ENCODE measurements at regions not wholly inside any gene's neighbourhood (a gene's known extent, or its start where the extent isn't known, plus 50 kb on each side); places are given as distances from the start of the nearest gene placed in this dataset.

GRCh38 chr5:7955476-7955875, 86.5 kb downstream of the MTRR start:
- no peaks in the 10 kb centered on the region for H3K4me1 ChIP-seq
- CTCF ChIA-PET, result no interaction called here
- no peak overlapping the region for H3K4me2 ChIP-seq
- DNase-seq (ENCODE audit: low read depth in 1 of 2, low spot score in 1 of 2) (no peak), FAIRE-seq (no peak), ATAC-seq (no peak)
- TF ChIP-seq, protein P1, sequence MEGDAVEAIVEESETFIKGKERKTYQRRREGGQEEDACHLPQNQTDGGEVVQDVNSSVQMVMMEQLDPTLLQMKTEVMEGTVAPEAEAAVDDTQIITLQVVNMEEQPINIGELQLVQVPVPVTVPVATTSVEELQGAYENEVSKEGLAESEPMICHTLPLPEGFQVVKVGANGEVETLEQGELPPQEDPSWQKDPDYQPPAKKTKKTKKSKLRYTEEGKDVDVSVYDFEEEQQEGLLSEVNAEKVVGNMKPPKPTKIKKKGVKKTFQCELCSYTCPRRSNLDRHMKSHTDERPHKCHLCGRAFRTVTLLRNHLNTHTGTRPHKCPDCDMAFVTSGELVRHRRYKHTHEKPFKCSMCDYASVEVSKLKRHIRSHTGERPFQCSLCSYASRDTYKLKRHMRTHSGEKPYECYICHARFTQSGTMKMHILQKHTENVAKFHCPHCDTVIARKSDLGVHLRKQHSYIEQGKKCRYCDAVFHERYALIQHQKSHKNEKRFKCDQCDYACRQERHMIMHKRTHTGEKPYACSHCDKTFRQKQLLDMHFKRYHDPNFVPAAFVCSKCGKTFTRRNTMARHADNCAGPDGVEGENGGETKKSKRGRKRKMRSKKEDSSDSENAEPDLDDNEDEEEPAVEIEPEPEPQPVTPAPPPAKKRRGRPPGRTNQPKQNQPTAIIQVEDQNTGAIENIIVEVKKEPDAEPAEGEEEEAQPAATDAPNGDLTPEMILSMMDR (IDR thresholded peaks at IDR 0.05), result no peak
- no peak for TF ChIP-seq KDM5A (IDR thresholded peaks at IDR 0.05)
- no peak for TF ChIP-seq HEYL (CRISPR knock-in tag; IDR thresholded peaks at IDR 0.05)
- no peak for TF ChIP-seq SMC3 (IDR thresholded peaks at IDR 0.05)
- no peak for TF ChIP-seq HOXB5 (CRISPR knock-in tag; IDR thresholded peaks at IDR 0.05)
- no peak for TF ChIP-seq RFX5 (IDR thresholded peaks at IDR 0.05)
- no peak for TF ChIP-seq CHD4 (IDR thresholded peaks at IDR 0.05; ENCODE audit: borderline replicate concordance)
- no peaks in the 10 kb centered on the region for H3K9me3 ChIP-seq
- POLR2A ChIA-PET, result no interaction called here
- no peak overlapping the region for H3K4me3 ChIP-seq
- 11% methylated on average over 4 of the region's 4 CpGs for WGBS (ENCODE audit: missing lambda C conversion rate)
- H3K27ac ChIP-seq, result no peak overlapping the region

- ATAC-seq, result no peak
- DNase-seq (ENCODE audit: low read depth in 1 of 2, low spot score in 1 of 2), result no peak
- Histone ChIP-seq H3K4me1 (no peaks in the 10 kb centered on the region), H3K4me3 (no peak overlapping the region), H3K27ac (no peak overlapping the region), H3K9me3 (no peaks in the 10 kb centered on the region), H3K4me2 (no peak overlapping the region)
- CTCF ChIA-PET, result no interaction called here
- WGBS (ENCODE audit: missing lambda C conversion rate), result 22% methylated on average over 4 of the region's 4 CpGs
- TF ChIP-seq TP53 (CRISPR knock-in tag; IDR thresholded peaks at IDR 0.05), result no peak
- no peak for TF ChIP-seq FOXS1 (CRISPR knock-in tag; IDR thresholded peaks at IDR 0.05)
- no peak for TF ChIP-seq MAZ (IDR thresholded peaks at IDR 0.05; ENCODE audit: borderline replicate concordance, low read depth, low read length)
- no peak for TF ChIP-seq CHD4 (IDR thresholded peaks at IDR 0.05; ENCODE audit: borderline replicate concordance)
- no peak for FAIRE-seq
- POLR2A ChIA-PET, result no interaction called here
Observed at GRCh38 chr5:7957329-7957728, 88.4 kb downstream of the MTRR start.

- no peak for FAIRE-seq
- Histone ChIP-seq H3K27ac (no peak overlapping the region), H3K4me2 (no peak overlapping the region), H3K4me1 (no peaks in the 10 kb centered on the region), H3K9me3 (no peaks in the 10 kb centered on the region), H3K4me3 (no peak overlapping the region)
- ChIA-PET POLR2A (no interaction called here), CTCF (no interaction called here)
- TF ChIP-seq CBX8 (IDR thresholded peaks at IDR 0.05), result no peak
- WGBS (ENCODE audit: missing lambda C conversion rate), result 31% methylated on average over 7 of the region's 7 CpGs
- no peak for DNase-seq (ENCODE audit: low read depth in 1 of 2, low spot score in 1 of 2)
- no peak for ATAC-seq
Observed at GRCh38 chr5:7960142-7960541, 91.2 kb downstream of the MTRR start.

GRCh38 chr5:7961540-7961939, 92.6 kb downstream of the MTRR start:
- under 1% methylated on average over 6 of the region's 6 CpGs for WGBS (ENCODE audit: missing lambda C conversion rate)
- FAIRE-seq, result no peak
- TF ChIP-seq E2F6 (IDR thresholded peaks at IDR 0.05; ENCODE audit: borderline replicate concordance, low read depth) (no peak), POLR2A (IDR thresholded peaks at IDR 0.05; ENCODE audit: low read length) (no peak), HOXA7 (CRISPR knock-in tag; IDR thresholded peaks at IDR 0.05) (no peak), HDAC2 (IDR thresholded peaks at IDR 0.05) (no peak)
- TF ChIP-seq, protein P2, sequence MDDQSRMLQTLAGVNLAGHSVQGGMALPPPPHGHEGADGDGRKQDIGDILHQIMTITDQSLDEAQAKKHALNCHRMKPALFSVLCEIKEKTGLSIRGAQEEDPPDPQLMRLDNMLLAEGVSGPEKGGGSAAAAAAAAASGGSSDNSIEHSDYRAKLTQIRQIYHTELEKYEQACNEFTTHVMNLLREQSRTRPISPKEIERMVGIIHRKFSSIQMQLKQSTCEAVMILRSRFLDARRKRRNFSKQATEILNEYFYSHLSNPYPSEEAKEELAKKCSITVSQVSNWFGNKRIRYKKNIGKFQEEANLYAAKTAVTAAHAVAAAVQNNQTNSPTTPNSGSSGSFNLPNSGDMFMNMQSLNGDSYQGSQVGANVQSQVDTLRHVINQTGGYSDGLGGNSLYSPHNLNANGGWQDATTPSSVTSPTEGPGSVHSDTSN (IDR thresholded peaks at IDR 0.05), result no peak
- TF ChIP-seq, protein P1 (IDR thresholded peaks at IDR 0.05), result no peak

More at GRCh38 chr5:7961540-7961939, 92.6 kb downstream of the MTRR start:
- Histone ChIP-seq H3K4me1 (no peaks in the 10 kb centered on the region), H3K4me2 (no peak overlapping the region), H3K27ac (no peak overlapping the region), H3K9me3 (no peaks in the 10 kb centered on the region), H3K4me3 (no peak overlapping the region)
- ChIA-PET CTCF (no interaction called here), POLR2A (no interaction called here)
- no peak for DNase-seq (ENCODE audit: low read depth in 1 of 2, low spot score in 1 of 2)
- ATAC-seq, result no peak
